DND-41 (cell line): ENCODE measurements at regions not wholly inside any gene's neighbourhood (a gene's known extent, or its start where the extent isn't known, plus 50 kb on each side); places are given as distances from the start of the nearest gene placed in this dataset.

ENCODE experiments used
- ATAC-seq: fragments of 200-7000 bp; cut with Tn5 transposase; 3 replicates; pipeline ENCODE4 v1.9.1; 2021; ENCODE audit warnings: low read depth; ENCODE audit not compliant: insufficient read depth
- DNase-seq: peaks from one replicate; pipeline ENCODE4 v3.0.0-alpha.2; 2020
- H2AFZ ChIP-seq: 2 replicates; pipeline ENCODE4 v1.6.0; 2012; ENCODE audit warnings: low read depth, low read length
- H3K27ac ChIP-seq: 2 replicates; pipeline ENCODE4 v1.5.1; 2012; ENCODE audit warnings: low read length, inconsistent platforms
- H3K27me3 ChIP-seq: fragments of 200-600 bp; sonication (generic); 2 replicates; pipeline ENCODE4 v1.6.0; 2012; ENCODE audit warnings: low read length, mild to moderate bottlenecking, inconsistent platforms; ENCODE audit not compliant: insufficient read depth, poor library complexity
- H3K36me3 ChIP-seq: 2 replicates; pipeline ENCODE4 v1.5.1; 2012; ENCODE audit warnings: low read length, inconsistent platforms; ENCODE audit not compliant: insufficient read depth
- H3K4me1 ChIP-seq: 2 replicates; pipeline ENCODE4 v1.5.1; 2012; ENCODE audit warnings: mild to moderate bottlenecking, low read length; ENCODE audit not compliant: insufficient read depth
- H3K4me2 ChIP-seq: 2 replicates; pipeline ENCODE4 v1.6.0; 2012; ENCODE audit warnings: mild to moderate bottlenecking, moderate library complexity, low read length, inconsistent platforms; ENCODE audit not compliant: insufficient read depth
- H3K4me3 ChIP-seq, 2 experiments: fragments of 200-600 bp in 1 of 2; shearing (Covaris generic) in 1 of 2; 2 replicates each; pipeline ENCODE4 v1.5.1; 2012 to 2016; ENCODE audit warnings: inconsistent platforms in 2 of 2, low read length in 2 of 2, mild to moderate bottlenecking in 2 of 2, low read depth in 1 of 2, moderate library complexity in 1 of 2
- H3K79me2 ChIP-seq: 2 replicates; pipeline ENCODE4 v1.6.0; 2012; ENCODE audit warnings: low read length, inconsistent platforms; ENCODE audit not compliant: insufficient read depth
- H3K9ac ChIP-seq: 2 replicates; pipeline ENCODE4 v1.6.0; 2012; ENCODE audit warnings: low read depth, mild to moderate bottlenecking, inconsistent platforms, low read length, moderate library complexity
- H3K9me3 ChIP-seq: 2 replicates; pipeline ENCODE4 v1.5.1; 2012; ENCODE audit warnings: low read length, moderate library complexity, mild to moderate bottlenecking, inconsistent platforms; ENCODE audit not compliant: insufficient read depth, severe bottlenecking
- H4K20me1 ChIP-seq: 2 replicates; pipeline ENCODE4 v1.6.0; 2012; ENCODE audit warnings: low read length; ENCODE audit not compliant: insufficient read depth
- CTCF ChIP-seq: IDR thresholded peaks from 2 replicates; pipeline ENCODE4 v1.5.1; 2012; ENCODE audit warnings: borderline replicate concordance, low read length, moderate library complexity, mild to moderate bottlenecking; ENCODE audit not compliant: poor library complexity, severe bottlenecking; ENCODE audit errors: extremely low read depth
- EZH2 ChIP-seq: IDR thresholded peaks from 3 replicates; pipeline ENCODE4 v1.6.1; 2012; ENCODE audit warnings: borderline replicate concordance, low read depth, mild to moderate bottlenecking, moderate library complexity, low read length, inconsistent platforms; ENCODE audit not compliant: severe bottlenecking

DNA sequence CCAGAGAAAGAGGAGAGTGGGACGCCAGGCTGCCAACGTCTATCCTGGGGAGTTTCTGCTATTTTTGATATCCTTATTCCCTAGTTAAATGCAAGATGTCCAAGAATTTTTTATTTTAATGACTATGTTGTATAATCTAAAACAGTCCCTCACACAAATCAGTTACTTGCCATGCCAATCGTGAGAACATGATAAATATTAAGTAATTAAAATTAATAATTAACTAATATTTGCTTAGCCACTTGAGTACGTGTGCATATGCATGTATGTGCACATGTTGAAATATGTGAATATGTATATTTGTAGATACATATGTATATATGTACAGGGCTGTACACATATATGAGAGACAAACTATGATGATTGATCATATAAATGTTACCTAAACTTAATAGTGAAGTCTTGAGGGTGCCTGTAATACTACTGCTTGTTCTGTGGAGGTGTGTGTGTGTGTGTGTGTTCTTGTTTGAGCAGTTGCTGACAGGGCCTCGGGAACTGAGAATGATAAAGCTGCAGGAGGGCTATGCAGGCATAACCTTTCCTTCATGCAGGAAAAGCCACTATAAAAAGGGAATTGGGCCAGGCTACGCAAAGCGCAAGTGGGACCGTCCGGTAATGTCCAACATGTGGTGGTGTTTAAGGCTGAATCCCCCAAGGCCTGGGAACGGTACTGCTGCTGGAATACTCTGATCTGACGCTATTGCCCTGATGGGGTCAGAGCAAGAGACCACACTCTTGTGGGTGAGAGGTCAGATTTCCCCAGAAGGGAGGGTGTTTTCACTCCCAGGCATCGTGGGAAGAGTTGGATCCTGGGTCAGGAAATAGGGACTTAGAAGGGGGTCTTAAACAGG lies 148.3 kb upstream of the TBX18 start:
- no peak overlapping the region for H3K4me2 ChIP-seq
- H3K4me1 ChIP-seq = peaks cover 19% of the 10 kb centered on the region; the same call in 1 of the 2 replicates
- no peak overlapping the region for H3K9ac ChIP-seq
- H3K79me2 ChIP-seq = no peaks in the 10 kb centered on the region
- no peaks in the 10 kb centered on the region for H3K36me3 ChIP-seq
- H4K20me1 ChIP-seq = no peaks in the 10 kb centered on the region
- no peaks in the 10 kb centered on the region for H3K9me3 ChIP-seq
- no peak for TF ChIP-seq EZH2
- ATAC-seq (no peak), DNase-seq (no peak)
- H3K27me3 ChIP-seq = no peaks in the 10 kb centered on the region
- H3K27ac ChIP-seq = no peak overlapping the region
- H3K4me3 ChIP-seq = no peak overlapping the region
- no peak overlapping the region for H2AFZ ChIP-seq

DNA sequence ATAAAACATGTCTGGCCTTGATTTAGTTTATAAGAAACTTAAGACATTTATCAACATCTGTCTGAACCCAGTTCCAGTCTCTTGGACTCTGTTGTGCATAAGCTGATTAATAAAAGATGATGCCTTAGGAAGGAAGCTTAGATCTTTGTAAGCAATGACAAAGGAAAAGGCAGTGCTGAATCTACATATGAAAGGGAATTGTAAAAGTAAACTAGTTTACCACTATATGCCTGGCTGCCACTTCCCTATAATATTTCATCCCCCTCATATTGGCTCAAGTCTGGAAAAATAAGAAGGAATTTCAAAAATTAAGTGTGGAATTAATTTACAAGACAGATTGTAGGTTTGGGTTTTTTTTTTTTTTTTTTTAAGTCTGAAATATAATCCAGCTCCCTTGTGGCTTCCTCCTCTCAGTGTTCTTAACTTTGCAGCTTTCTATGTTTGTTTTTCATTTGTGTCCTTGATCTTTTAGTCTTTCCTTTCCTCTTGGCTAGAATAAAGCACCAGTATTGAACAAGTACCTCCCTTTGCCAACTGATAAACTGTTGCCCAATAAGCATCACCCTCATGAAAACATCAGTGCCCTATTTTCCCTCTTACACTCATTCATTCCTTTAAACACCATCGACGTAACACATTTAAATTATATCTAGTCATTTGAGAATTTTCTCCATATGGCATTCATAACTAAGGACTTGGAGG lies 146.7 kb upstream of the TBX18 start:
- TF ChIP-seq CTCF = no peak
- TF ChIP-seq EZH2 = no peak
- Histone ChIP-seq H3K4me1 (peaks cover 26% of the 10 kb centered on the region; the same call in 1 of the 2 replicates), H2AFZ (no peak overlapping the region), H3K4me2 (no peak overlapping the region), H3K27me3 (no peaks in the 10 kb centered on the region), H3K79me2 (no peaks in the 10 kb centered on the region), H3K9ac (no peak overlapping the region), H4K20me1 (no peaks in the 10 kb centered on the region), H3K27ac (no peak overlapping the region), H3K4me3 (no peak overlapping the region), H3K9me3 (no peaks in the 10 kb centered on the region), H3K36me3 (no peaks in the 10 kb centered on the region)
- DNase-seq (no peak), ATAC-seq (no peak)

GRCh38 chr6:84908304-84908904 lies 144.0 kb upstream of the TBX18 start:
- Histone ChIP-seq H4K20me1 (no peaks in the 10 kb centered on the region), H3K9me3 (no peaks in the 10 kb centered on the region), H3K36me3 (no peaks in the 10 kb centered on the region), H3K9ac (no peak overlapping the region), H3K4me2 (peak overlapping the region; percentile 48), H3K4me1 (peaks cover 26% of the 10 kb centered on the region; the same call in 1 of the 2 replicates), H3K27me3 (no peaks in the 10 kb centered on the region), H2AFZ (peak overlapping the region; percentile 41; the same call in 1 of the 2 replicates), H3K27ac (no peak overlapping the region), H3K79me2 (no peaks in the 10 kb centered on the region), H3K4me3 (no peak overlapping the region)
- no peak for TF ChIP-seq CTCF
- TF ChIP-seq EZH2 = no peak
- ATAC-seq (peak; percentile 69; the same call in 1 of the 3 replicates), DNase-seq (no peak)
